ENCODE measurements at regions not wholly inside any gene's neighbourhood (a gene's known extent, or its start where the extent isn't known, plus 50 kb on each side); places are given as distances from the start of the nearest gene placed in this dataset.

- no peak for TF ChIP-seq POU6F1 (CRISPR knock-in tag; IDR thresholded peaks at IDR 0.05; ENCODE audit: borderline replicate concordance, low read depth)
- TF ChIP-seq, protein P1, sequence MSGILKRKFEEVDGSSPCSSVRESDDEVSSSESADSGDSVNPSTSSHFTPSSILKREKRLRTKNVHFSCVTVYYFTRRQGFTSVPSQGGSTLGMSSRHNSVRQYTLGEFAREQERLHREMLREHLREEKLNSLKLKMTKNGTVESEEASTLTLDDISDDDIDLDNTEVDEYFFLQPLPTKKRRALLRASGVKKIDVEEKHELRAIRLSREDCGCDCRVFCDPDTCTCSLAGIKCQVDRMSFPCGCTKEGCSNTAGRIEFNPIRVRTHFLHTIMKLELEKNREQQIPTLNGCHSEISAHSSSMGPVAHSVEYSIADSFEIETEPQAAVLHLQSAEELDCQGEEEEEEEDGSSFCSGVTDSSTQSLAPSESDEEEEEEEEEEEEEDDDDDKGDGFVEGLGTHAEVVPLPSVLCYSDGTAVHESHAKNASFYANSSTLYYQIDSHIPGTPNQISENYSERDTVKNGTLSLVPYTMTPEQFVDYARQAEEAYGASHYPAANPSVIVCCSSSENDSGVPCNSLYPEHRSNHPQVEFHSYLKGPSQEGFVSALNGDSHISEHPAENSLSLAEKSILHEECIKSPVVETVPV (CRISPR knock-in tag; IDR thresholded peaks at IDR 0.05): no peak
- TF ChIP-seq ISL1 (CRISPR knock-in tag; IDR thresholded peaks at IDR 0.05): no peak
- no peak for TF ChIP-seq ZC3H10 (CRISPR knock-in tag; IDR thresholded peaks at IDR 0.05)
- TF ChIP-seq, protein P2, sequence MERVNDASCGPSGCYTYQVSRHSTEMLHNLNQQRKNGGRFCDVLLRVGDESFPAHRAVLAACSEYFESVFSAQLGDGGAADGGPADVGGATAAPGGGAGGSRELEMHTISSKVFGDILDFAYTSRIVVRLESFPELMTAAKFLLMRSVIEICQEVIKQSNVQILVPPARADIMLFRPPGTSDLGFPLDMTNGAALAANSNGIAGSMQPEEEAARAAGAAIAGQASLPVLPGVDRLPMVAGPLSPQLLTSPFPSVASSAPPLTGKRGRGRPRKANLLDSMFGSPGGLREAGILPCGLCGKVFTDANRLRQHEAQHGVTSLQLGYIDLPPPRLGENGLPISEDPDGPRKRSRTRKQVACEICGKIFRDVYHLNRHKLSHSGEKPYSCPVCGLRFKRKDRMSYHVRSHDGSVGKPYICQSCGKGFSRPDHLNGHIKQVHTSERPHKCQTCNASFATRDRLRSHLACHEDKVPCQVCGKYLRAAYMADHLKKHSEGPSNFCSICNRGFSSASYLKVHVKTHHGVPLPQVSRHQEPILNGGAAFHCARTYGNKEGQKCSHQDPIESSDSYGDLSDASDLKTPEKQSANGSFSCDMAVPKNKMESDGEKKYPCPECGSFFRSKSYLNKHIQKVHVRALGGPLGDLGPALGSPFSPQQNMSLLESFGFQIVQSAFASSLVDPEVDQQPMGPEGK (CRISPR knock-in tag; IDR thresholded peaks at IDR 0.05; ENCODE audit: borderline replicate concordance): no peak
- no peak for TF ChIP-seq ZNF565 (CRISPR knock-in tag; conservative IDR thresholded peaks at IDR 0.05; ENCODE audit: low read depth)
- TF ChIP-seq ZFP30 (CRISPR knock-in tag; IDR thresholded peaks at IDR 0.05): no peak
These were observed 534.9 kb downstream of the QKI start (continued) for GRCh38 chr6:163949431-163949830.

DNA sequence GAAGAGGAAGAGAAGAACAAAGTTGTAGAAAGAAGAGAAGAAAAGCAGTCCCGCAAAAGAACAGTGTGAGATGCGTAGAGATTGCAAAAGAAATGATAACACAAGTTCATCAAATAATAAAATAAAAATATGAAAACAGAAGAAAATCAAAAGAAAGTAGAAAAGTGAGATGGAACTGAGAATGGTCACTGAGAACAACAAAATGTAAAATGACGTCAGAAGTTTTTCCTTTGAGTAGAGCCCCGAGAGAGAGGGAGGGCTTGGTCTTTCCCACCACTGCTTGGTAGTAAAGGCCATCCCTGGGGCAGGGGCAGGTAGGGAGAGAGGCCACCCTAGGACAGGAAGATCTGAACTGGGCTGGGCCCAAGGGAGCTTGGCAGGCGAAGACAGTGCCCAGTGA, 533.7 kb downstream of the QKI start:
- ATAC-seq: no peak
- TF ChIP-seq, protein P3, sequence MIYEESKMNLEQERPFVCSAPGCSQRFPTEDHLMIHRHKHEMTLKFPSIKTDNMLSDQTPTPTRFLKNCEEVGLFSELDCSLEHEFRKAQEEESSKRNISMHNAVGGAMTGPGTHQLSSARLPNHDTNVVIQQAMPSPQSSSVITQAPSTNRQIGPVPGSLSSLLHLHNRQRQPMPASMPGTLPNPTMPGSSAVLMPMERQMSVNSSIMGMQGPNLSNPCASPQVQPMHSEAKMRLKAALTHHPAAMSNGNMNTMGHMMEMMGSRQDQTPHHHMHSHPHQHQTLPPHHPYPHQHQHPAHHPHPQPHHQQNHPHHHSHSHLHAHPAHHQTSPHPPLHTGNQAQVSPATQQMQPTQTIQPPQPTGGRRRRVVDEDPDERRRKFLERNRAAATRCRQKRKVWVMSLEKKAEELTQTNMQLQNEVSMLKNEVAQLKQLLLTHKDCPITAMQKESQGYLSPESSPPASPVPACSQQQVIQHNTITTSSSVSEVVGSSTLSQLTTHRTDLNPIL (CRISPR knock-in tag; IDR thresholded peaks at IDR 0.05; ENCODE audit: low read depth): no peak
- no peak for TF ChIP-seq PPARA (CRISPR knock-in tag; IDR thresholded peaks at IDR 0.05; ENCODE audit: borderline replicate concordance)
- TF ChIP-seq ZNF70 (CRISPR knock-in tag; IDR thresholded peaks at IDR 0.05): no peak
- no peak for TF ChIP-seq CSDC2 (CRISPR knock-in tag; IDR thresholded peaks at IDR 0.05)
- no peak for TF ChIP-seq ZNF8 (CRISPR knock-in tag; IDR thresholded peaks at IDR 0.05)
- TF ChIP-seq ISL1 (CRISPR knock-in tag; IDR thresholded peaks at IDR 0.05): no peak
- TF ChIP-seq SNAI2 (CRISPR knock-in tag; IDR thresholded peaks at IDR 0.05): no peak
- TF ChIP-seq ESRRG (CRISPR knock-in tag; IDR thresholded peaks at IDR 0.05): no peak
- TF ChIP-seq GLIS3 (CRISPR knock-in tag; IDR thresholded peaks at IDR 0.05): no peak
- no peak for TF ChIP-seq OSR1 (CRISPR knock-in tag; IDR thresholded peaks at IDR 0.05)
- TF ChIP-seq ZNF565 (CRISPR knock-in tag; conservative IDR thresholded peaks at IDR 0.05; ENCODE audit: low read depth): no peak
- TF ChIP-seq ZFP3 (CRISPR knock-in tag; IDR thresholded peaks at IDR 0.05): no peak
- TF ChIP-seq TOX (CRISPR knock-in tag; IDR thresholded peaks at IDR 0.05; ENCODE audit: borderline replicate concordance): no peak

DNA sequence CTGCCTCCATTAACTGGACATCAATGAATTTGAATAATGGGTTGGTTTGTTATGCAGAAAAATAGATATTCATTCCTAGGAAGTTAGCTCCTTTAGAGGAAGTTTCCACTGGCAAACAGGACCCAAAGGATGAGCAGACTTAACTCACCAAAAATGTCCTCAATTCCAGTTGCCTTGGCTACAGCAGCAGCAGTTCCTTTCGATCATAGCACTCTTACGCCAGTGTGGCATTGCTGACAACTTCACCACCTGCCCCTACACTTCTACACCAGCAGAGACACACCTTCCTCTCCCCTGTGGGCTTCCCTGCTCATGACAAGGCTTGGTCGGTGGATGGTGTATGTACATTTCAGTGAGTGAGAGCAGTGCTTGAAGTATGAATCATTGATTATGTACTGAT, 532.8 kb downstream of the QKI start:
- no peak for ATAC-seq
- TF ChIP-seq CSDC2 (CRISPR knock-in tag; IDR thresholded peaks at IDR 0.05) (no peak), ZNF70 (CRISPR knock-in tag; IDR thresholded peaks at IDR 0.05) (no peak), TCF4 (CRISPR knock-in tag; IDR thresholded peaks at IDR 0.05; ENCODE audit: borderline replicate concordance) (no peak), GLIS3 (CRISPR knock-in tag; IDR thresholded peaks at IDR 0.05) (no peak), OSR1 (CRISPR knock-in tag; IDR thresholded peaks at IDR 0.05) (no peak), SNAI2 (CRISPR knock-in tag; IDR thresholded peaks at IDR 0.05) (no peak), TSHZ2 (CRISPR knock-in tag; IDR thresholded peaks at IDR 0.05) (no peak), BACH2 (CRISPR knock-in tag; IDR thresholded peaks at IDR 0.05; ENCODE audit: borderline replicate concordance) (no peak), ISL1 (CRISPR knock-in tag; IDR thresholded peaks at IDR 0.05) (no peak), PPARA (CRISPR knock-in tag; IDR thresholded peaks at IDR 0.05; ENCODE audit: borderline replicate concordance) (no peak), ESRRG (CRISPR knock-in tag; IDR thresholded peaks at IDR 0.05) (no peak), ZFP30 (CRISPR knock-in tag; IDR thresholded peaks at IDR 0.05) (no peak), ZNF565 (CRISPR knock-in tag; conservative IDR thresholded peaks at IDR 0.05; ENCODE audit: low read depth) (no peak), ZNF8 (CRISPR knock-in tag; IDR thresholded peaks at IDR 0.05) (no peak), ZFP3 (CRISPR knock-in tag; IDR thresholded peaks at IDR 0.05) (no peak), ZC3H10 (CRISPR knock-in tag; IDR thresholded peaks at IDR 0.05) (no peak)
- TF ChIP-seq, protein P3 (CRISPR knock-in tag; IDR thresholded peaks at IDR 0.05; ENCODE audit: low read depth): no peak
- TF ChIP-seq, protein P2 (CRISPR knock-in tag; IDR thresholded peaks at IDR 0.05; ENCODE audit: borderline replicate concordance): no peak

All from SK-N-SH treated with all-trans-retinoic acid at 6 μM for 48 hours (cell line).